ENCODE measurements at regions not wholly inside any gene's neighbourhood (a gene's known extent, or its start where the extent isn't known, plus 50 kb on each side); places are given as distances from the start of the nearest gene placed in this dataset.

DNA sequence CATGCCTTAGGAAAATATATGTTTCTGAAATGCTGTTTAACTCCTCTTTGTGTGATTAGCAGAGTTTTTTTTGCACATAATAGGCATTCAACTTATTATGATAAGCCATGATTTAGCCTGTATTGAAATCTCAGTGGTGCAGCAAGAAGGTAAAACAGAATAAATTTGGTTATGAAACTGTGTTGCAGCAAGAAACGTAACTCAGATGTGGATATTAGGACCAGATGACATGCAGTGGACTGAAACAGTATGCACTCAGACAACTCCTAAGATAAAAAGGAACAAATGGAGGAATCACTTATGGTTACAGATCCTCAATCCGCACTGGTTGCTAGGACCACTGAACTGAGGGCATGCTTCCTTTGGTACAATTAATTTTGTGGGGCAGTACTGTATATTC is 254.2 kb upstream of the HSF2 start:
- TF ChIP-seq POLR2AphosphoS5 (IDR thresholded peaks at IDR 0.05) (no peak), POLR2A (IDR thresholded peaks at IDR 0.05; ENCODE audit: low read depth) (no peak)
- TF ChIP-seq, protein P1, sequence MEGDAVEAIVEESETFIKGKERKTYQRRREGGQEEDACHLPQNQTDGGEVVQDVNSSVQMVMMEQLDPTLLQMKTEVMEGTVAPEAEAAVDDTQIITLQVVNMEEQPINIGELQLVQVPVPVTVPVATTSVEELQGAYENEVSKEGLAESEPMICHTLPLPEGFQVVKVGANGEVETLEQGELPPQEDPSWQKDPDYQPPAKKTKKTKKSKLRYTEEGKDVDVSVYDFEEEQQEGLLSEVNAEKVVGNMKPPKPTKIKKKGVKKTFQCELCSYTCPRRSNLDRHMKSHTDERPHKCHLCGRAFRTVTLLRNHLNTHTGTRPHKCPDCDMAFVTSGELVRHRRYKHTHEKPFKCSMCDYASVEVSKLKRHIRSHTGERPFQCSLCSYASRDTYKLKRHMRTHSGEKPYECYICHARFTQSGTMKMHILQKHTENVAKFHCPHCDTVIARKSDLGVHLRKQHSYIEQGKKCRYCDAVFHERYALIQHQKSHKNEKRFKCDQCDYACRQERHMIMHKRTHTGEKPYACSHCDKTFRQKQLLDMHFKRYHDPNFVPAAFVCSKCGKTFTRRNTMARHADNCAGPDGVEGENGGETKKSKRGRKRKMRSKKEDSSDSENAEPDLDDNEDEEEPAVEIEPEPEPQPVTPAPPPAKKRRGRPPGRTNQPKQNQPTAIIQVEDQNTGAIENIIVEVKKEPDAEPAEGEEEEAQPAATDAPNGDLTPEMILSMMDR (IDR thresholded peaks at IDR 0.05): no peak
